Dedifferentiated amniotic fluid mesenchymal stem cell (primary cell): ENCODE measurements at regions not wholly inside any gene's neighbourhood (a gene's known extent, or its start where the extent isn't known, plus 50 kb on each side); places are given as distances from the start of the nearest gene placed in this dataset.

Source experiments
- DNase-seq: peaks from one replicate; pipeline ENCODE4 v3.0.0-alpha.2; 2016; ENCODE audit errors: extremely low spot score

DNA sequence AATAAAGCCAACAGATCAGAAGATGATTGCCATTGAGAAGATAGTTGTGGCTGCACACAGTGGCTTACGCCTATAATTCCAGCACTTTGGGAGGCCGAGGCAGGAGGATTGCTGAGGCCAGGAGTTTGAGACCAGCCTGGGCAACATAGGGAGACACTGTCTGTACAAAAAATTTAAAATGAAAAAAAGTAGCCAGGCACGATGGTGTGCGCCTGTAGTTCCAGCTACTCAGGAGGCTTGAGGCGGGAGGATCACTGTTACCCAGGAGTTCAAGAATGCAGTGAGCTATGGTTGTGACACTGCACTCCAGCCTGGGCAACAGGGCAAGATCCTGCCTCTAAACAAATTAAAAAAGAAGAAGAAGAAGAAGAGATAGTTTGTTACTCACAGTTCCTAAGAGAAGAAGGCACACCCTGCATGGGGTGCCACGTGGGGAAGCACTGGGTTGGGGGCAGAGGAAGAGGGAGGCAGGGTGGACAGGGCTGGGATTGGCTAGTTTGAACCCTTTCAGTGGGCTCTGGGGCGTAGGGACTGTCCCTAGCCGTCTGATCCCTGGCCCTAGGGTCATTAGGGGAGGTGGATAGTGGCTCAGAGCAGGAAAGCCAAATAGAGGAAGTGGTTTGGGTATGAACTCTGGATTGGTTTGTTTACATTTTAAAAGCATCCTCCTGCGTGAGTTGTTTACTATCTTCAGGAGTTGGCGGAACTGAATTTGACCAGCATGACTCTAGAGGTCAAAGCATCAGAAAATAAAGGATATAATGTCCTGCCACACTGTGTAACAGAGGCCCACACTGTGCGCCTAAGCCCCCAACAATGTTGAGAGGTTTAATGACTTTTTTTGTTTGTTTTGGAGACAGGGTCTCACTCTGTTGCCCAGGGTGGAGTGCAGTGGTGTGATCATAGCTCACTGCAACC lies 60.5 kb upstream of the MEDAG start:
- no peak for DNase-seq

DNA sequence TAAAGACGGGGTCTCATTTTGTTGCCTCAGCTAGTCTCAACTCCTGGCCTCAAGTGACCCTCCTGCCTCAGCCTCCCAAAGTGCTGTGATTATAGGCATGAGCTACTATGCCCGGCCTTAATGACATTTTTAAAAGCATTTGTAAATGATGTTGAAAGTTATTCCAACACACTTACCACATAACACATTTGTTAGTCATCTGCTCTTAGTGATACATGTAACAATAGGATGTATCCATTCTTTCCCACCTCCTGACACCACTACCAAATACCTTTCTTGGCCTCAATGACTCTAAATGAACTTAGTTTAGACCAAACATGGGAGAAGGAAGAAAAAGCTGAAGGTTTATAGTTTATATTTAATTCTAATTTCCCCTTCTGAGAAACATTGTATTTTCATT lies 59.8 kb upstream of the MEDAG start:
- DNase-seq, result no peak

DNA sequence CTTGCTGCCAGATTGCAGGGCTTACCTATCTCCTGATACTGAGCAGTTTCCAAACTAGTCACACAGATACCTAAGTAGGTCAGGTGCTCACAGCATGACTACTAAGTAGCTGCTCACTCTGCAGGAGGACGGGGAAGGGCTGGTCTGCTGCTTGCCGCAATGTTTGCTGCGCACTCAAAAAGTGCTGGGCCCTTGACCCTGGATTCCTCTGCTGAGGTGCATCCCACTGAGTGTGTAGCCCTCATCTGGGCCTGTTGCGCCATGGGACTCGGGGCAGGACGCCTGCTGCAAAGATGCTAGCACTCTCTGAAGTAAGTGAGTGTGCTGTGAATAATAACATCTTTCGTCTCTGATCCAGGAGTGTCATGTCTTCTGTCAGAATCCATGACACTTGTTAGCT lies 59.2 kb upstream of the MEDAG start:
- no peak for DNase-seq

DNA sequence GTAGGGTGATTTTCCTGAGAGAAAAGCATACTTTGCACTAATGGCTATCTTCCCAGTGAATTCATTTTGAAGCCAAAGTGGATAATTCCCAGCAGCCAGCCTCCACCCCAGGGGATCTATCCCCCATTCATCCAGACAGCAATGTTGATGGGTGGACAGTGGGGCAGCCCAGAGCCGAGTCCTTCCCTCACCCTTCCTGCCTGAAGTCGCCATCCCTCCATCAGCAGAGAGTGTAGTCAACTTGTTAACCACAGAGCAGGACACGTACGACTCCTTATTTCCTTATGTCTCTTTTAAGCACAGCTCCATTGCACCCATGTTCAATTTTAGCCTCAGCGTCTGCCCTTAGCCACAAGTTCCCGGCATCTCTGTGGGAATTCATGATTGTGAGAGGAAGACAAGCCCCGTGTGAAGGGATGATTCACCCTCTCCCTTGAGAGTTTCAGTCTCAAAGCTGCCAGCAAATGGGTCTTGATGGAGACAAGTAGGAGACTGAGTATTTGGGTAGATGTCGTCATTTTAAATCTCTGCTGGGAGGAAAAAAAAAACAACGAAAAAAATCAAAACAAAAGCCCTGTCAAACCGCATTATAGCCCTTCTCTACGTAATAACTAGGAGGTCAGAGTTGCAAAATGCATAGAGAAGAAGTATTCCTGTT lies 58.3 kb upstream of the MEDAG start:
- DNase-seq, result peak; percentile 91

DNA sequence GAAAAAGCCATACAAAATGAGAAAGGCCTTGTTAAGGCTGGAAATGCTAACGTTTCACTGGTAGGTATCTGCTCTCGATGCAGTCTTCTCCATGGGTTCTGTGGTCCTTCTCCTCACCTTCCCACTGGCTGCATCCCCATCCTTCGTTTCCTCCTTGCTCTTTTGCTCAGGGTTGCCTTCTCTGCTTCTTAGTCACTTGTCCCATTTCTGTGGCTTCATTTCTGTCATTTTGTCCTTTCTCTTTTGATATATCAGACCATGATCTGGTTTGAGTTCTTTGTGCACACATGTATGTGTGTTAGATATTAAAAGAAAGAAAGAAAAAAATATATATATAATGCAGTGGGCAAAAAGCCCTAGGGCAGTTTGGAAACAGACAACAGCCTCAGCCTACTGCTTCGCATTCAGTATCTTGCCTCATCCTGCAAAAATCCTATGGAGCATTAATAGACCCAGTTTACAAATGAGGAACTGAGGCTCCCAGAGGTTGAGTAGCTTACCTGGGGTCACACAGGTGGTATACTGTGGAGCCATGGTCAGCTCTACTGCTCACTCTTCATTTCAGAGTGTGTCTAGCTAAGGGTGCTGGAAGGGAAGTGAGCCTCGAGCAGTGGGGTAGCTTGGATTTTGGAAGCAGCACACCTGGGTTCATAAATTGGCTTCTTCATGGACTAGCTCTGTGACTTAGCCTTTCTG lies 57.6 kb upstream of the MEDAG start:
- no peak for DNase-seq

DNA sequence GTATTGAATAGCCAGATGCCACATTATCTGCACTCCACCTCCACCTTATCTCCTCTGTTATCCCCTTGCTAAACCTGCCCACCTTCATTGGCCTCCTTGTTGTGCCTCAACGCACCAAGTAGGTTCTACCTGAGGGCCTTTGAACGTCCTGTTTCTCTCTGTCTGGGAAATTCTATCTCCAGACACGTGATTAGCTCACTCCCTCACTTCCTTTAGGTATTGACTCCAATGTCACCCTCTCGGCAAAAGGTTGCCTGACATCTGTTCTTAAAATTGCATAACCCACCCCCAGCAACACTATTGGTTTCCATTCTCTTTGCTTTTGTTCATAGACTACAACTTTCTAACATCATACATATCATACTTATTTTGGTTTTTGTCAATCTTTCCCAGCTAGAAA lies 56.5 kb upstream of the MEDAG start:
- DNase-seq, result no peak

DNA sequence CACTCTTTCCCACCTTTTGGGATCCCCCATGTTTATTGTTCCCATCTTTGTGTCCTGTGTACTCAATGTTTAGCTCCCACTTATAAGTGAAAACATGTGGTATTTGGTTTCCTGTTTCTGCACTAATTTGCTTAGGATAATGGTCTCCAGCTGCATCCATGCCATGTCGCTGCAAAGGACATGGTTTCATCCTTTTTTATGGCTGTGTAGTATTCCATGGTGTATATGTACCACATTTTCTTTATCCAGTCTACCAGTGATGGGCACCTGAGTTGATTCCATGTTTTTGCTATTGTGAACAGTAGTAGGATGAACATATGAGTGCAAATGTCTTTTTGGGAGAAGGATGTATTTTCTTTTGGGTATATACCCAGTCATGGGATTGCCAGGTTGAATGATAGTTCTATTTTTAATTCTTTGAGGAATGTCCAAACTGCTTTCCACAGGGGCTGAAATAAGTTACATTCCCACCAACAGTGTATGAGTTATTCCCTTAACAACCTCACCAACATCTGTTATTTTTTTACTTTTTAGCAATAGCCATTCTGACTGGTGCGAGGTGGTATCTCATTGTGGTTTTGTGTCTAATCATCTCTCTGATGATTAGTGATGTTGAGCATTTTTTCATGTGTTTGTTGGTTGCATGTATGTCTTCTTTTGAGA lies 55.7 kb upstream of the MEDAG start:
- no peak for DNase-seq

DNA sequence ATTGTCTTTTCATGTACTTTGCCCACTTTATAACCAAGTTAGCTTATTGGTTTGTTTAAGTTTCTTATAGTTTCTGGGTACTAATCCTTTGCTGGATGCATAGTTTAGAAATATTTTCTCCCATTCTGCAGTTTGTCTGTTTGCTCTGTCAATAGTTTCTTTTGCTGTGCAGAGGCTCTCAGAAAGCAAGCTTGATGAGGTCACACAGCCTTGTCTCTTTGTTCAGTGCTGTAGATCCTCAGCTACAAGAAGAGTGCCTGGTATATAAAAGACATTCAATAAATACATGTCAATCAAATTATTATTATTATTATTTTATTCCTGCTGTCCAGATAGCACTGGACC lies 55.2 kb upstream of the MEDAG start:
- DNase-seq, result no peak

DNA sequence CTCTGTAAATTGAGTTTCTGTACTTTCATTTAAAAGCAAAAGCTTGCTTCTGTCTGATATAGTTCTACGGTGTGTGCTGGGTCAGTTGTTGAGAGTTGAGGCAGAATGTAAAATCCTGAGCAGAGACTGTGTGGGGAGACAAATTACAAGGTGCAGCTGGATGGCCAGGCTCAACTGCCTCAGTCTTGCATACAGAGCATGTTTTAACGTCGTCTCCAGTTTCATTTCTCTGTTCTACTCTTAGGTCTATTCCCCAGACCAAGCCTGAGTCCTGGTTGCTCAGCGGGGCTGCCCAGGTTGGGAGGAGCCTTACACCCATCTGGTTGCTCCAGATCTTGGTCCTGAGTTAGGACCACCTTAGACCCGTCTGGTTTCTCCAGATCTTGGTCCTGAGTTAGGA lies 54.4 kb upstream of the MEDAG start:
- DNase-seq, result no peak

DNA sequence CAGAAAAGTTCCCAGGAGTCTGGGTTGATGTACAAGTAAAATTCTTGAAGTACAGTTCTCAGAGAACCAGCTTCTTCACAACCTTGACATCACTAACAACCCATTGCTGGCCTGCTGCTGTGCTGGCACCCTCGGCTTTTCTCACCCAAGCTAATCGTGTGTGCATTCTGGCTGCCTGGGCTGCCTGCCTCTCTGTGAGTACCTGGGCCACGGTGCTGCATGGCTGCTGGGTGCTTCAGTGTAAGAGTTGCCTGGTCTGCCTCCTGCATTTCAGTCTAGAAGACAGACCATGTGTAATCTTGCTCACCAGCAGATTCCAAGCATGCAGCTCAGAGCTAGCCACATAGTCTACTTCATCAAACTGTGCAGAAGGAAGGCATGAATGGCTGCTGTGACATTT lies 50.5 kb upstream of the MEDAG start:
- DNase-seq, result no peak

DNA sequence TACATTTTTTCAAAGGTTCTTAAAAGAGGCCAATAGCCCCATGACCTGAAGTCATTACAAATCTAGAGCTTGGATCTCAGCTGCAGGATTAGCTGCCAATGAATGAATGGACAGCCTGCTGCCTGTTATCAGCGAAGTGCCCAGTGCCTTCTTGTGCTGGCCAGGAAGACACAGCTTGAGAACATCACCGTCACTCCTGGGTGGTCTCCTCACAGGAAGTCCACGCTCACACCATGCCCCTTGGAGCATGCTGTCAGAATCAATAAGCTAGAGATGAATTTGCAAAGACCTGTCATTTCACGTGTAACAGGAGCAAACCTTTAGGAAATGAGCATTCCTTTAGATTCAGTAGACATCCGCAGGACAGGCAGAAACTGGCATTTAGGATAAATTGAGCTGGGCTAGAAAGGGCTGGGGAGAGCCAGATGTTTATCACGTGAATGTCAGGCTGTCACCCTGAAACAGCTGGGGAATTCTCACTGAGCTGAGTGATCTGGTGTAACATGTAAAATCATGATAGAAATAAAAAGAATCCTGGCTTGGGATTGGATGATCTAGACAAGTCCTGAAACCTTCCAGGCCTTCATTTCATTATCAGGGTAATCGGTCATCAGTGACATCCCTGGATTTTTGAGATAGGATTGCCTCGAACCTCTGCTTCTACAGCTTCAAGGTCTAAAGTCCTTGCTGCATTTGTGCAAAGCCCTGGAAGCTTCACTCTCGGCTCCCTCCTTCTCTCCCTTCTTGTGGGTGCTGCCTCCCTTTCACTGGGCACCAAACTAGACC lies 49.9 kb upstream of the MEDAG start:
- DNase-seq, result no peak
